ENCODE measurements at regions not wholly inside any gene's neighbourhood (a gene's known extent, or its start where the extent isn't known, plus 50 kb on each side); places are given as distances from the start of the nearest gene placed in this dataset.

- DNase-seq: no peak
These were observed 235.1 kb upstream of the ADARB2 start for GRCh38 chr10:1972406-1972805.

DNA sequence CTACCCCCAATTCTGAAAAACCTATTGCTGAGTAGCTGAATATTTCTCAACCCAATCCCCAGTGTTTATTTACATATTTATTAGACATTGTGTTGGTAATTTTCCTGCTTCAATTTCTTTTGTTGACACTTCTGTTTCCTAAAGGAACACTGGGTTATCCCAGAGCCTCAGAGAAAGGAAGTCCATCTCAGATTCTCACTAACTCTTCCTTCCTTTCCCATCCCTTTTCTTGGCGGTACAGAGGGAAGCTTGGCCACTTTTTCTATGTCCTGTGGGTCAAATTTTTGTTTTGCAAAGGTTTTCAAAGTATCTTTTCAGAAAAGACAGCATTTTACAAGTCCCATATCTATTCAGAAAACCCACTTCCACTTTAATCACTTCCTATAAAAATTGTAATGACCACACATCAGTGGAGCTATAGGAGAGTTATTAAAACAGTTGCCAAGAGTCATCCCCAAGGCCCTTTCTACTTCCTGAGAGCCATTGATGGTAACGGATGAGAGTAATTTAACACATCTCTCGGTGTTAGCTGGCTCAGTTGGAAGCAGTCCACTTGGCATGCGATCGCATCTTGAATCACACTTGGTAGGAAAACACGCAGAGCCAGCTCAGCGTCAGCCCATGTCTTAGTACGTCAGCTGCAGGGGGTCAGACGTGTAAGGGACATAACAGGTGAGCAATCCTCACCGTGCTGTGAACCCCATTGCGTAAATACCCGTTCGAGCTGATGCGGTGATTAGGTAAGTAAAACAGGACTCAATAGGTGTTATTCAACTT is 231.1 kb upstream of the ADARB2 start:
- no peak for DNase-seq

GRCh38 chr10:1966712-1967376 is 229.5 kb upstream of the ADARB2 start:
- no peak for DNase-seq

DNA sequence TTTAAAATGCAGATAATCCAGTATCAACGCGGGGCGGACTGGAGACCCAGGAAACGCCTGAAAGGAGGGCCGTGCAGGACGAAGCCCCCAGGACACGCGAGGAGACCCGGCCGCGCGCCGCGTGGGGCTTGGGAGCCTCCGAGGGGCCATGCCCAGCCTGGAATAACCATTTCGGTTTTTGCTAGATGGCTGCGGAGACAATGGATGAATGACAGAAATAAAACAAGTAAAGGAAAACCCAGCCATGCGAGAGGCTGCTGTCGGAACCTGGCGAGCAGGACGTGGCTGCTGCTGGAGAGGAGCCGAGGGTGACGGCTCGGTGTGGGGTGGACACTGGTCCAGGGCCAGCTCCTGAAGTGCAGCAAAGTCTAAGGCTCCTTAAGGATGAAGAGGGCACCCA is 227.2 kb upstream of the ADARB2 start:
- DNase-seq: no peak

DNA sequence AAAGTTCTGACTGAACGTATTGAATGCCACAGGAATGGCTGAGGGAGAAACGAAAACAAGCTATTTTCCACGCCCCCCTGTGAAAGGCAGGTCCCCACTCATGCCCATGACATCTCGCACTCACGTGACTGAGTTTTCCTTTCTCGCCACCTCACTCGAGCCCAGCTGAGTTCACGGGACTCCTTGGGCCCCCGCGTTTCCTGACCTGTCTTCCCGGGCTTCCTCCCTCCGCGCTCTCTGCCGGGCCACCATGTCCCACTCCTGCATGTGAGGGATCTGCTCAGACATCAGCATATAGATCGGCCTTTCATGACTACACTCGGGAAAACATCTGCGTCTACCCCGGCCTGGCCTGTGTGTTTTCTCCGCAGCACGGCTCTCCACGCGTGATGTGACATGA is 226.0 kb upstream of the ADARB2 start:
- DNase-seq: no peak

GRCh38 chr10:1961989-1962388 is 224.7 kb upstream of the ADARB2 start:
- no peak for DNase-seq

GRCh38 chr10:1960982-1961381 is 223.7 kb upstream of the ADARB2 start:
- no peak for DNase-seq

DNA sequence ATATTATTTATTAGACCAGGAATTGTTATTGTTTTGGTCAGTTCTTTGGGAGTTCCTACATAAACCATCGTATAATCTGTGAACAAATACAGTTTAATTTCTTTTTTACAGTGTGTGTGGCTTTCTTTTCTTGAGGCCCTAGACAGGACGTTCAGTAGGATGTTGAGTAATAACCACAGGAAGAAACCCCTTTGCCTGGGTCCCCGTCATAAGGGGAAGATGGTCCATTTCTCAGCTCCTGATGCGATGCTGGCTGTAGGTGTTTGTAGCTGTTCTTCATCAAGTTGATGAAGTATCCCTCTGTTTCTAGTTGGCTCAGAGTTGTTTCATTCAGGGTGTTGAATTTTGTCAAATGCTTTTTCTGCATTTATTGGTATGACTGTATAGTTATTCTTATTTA is 219.7 kb upstream of the ADARB2 start:
- DNase-seq: no peak

GRCh38 chr10:1954300-1954699 is 217.0 kb upstream of the ADARB2 start:
- no peak for DNase-seq

- DNase-seq: no peak
These were observed 215.1 kb upstream of the ADARB2 start for GRCh38 chr10:1952126-1953095.

GRCh38 chr10:1950803-1951495 is 213.6 kb upstream of the ADARB2 start:
- DNase-seq: no peak

GRCh38 chr10:1947464-1948003 is 210.2 kb upstream of the ADARB2 start:
- DNase-seq: no peak

DNA sequence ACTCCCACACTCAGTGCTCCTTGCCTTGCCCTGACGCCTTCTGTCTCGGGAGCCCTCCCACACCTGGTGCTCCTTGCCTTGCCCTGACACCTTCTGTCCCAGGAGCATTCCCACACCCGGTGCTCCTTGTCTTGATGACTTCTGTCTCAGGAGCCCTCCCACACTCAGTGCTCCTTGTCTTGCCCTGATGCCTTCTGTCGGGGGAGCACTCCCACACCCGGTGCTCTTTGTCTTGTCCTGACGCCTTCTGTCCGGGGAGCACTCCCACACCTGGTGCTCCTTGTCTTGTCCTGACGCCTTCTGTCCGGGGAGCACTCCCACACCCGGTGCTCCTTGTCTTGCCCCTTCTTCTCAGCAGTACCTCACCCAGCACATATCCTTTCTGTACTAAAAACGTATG is 207.2 kb upstream of the ADARB2 start:
- DNase-seq: no peak

DNA sequence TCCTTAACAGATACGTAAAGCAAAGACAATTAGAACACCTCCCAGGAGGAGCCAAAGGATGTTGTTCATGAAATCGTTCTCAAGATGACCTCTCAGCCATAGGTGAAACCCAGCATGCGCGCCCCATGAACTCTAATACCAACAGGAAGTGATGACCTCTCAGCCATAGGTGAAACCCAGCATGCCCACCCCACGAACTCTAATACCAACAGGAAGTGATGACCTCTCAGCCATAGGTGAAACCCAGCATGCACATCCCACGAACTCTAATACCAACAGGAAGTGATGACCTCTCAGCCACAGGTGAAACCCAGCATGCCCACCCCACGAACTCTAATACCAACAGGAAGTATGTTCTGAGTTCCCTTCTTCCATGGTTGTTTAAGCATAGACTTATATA is 205.2 kb upstream of the ADARB2 start:
- DNase-seq: no peak

DNA sequence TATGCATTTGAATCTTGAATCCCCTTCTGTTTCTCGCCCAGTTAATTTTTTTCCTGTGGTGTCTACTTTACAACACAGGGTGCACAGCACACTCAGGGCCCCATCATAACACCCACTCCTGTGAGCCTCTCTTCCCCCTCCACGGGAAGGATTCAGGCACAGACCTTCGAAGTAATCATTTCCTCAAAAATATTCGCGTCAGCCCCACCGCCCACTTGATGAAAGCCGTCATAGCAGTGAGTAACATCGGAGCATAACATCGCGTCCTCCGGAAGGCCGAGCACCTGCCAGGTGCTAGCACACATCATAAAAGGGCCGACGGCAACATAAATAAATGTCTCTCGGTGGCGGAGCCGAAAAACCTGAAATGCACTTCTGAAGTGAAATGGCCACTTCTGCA is 201.7 kb upstream of the ADARB2 start:
- DNase-seq: no peak

DNA sequence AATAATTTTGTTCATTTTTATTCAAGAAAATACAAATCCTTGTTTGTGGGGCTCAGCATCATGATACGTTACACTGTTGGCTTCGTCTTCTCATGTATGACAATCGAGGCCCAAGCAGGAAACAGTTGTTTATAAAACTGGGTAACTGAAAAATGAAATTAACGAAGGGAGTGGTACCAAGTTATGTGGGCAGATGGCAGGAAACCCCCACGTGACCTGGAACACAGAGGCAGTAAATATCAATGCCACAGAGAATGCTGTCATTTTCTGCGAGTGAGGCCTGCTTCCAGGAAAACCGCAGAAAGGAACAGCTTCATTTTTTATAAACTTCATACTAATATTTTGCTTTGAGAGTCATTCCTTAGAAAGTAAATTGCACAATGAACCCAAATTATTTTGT is 201.0 kb upstream of the ADARB2 start:
- DNase-seq: no peak

GRCh38 chr10:1935912-1936311 is 198.6 kb upstream of the ADARB2 start:
- DNase-seq: no peak

GRCh38 chr10:1933215-1933614 is 195.9 kb upstream of the ADARB2 start:
- no peak for DNase-seq

- DNase-seq: no peak
These were observed 195.4 kb upstream of the ADARB2 start for GRCh38 chr10:1932692-1933094.

- DNase-seq: no peak
These were observed 191.3 kb upstream of the ADARB2 start for GRCh38 chr10:1928606-1929005.

- DNase-seq: no peak
These were observed 186.7 kb upstream of the ADARB2 start for GRCh38 chr10:1923998-1924397.

GRCh38 chr10:1923586-1923985 is 186.3 kb upstream of the ADARB2 start:
- DNase-seq: no peak

GRCh38 chr10:1920941-1921340 is 183.6 kb upstream of the ADARB2 start:
- DNase-seq: no peak

Measured in islet precursor cell (in vitro differentiated cells).